ENCODE measurements at regions not wholly inside any gene's neighbourhood (a gene's known extent, or its start where the extent isn't known, plus 50 kb on each side); places are given as distances from the start of the nearest gene placed in this dataset.
"Not testable (repeated sequence)": the region's sequence is repeated elsewhere in the genome, so short reads cannot be mapped to it uniquely, and the experiment has no call there.

DNA sequence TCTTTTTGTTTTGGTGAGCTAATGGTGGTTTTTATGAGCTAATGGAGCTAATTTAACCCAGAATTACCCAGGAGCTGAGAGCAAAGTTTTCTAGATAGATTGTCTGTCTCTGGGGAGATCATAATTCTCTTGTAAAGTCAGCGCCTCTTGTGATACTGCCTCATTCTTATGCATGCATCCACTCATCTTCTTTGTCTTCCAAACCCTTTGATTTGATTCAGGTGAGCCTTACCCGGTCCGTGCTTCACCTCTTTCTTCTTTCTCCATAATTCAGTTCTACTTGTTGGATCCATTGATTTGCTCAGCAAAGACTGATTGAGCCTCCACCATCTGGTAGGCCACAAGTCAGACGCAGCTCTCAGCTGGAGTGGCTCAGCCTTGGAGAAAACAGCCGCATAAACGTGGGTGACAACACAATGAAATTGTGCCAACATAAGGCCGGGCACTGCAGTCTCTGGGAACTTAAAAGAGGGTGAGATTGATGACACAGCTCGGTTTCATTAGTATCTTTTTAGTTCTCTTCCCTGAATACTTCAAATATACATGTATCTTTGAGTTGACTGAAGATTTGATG is 158.5 kb upstream of the SH3BP4 start:
- Histone ChIP-seq H3K36me3 (ENCODE audit: control insufficient read depth in 1 of 2, insufficient read depth in 2 of 2, low read length in 2 of 2) (no peaks in the 10 kb centered on the region), H3K4me3 (ENCODE audit: low read depth in 1 of 2, low read length in 2 of 2) (no peak overlapping the region), H3K9me3 (ENCODE audit: control insufficient read depth in 1 of 2, low read length in 2 of 2) (no peaks in the 10 kb centered on the region), H3K4me1 (ENCODE audit: control insufficient read depth in 1 of 2, insufficient read depth in 2 of 2, low read length in 2 of 2) (no peaks in the 10 kb centered on the region), H3K27me3 (ENCODE audit: low read depth, low read length) (no peaks in the 10 kb centered on the region), H3K27ac (ENCODE audit: low read length) (no peak overlapping the region)

DNA sequence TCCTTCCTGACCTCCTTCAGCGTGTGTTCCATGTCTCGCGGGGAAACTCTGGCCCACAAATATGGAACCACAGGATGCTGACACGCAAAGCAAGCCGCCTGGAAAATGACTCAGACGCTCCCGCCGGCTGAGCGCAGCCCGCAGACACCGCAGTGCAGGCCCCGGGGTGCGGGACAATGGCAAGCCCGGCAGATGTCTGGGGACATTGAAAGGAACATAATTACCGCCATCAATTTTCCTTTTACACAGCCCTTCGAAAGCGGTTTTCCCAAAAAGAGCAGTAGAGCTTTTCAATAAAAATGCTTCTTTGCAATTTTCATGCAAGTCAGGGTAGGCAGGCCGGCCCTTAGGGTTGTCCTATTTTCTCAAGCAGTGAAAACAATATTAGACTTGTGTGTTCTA is 159.2 kb upstream of the SH3BP4 start:
- Histone ChIP-seq H3K27ac (ENCODE audit: low read length) (no peak overlapping the region), H3K9me3 (ENCODE audit: control insufficient read depth in 1 of 2, low read length in 2 of 2) (no peaks in the 10 kb centered on the region), H3K36me3 (ENCODE audit: control insufficient read depth in 1 of 2, insufficient read depth in 2 of 2, low read length in 2 of 2) (no peaks in the 10 kb centered on the region), H3K27me3 (ENCODE audit: low read depth, low read length) (no peaks in the 10 kb centered on the region), H3K4me1 (ENCODE audit: control insufficient read depth in 1 of 2, insufficient read depth in 2 of 2, low read length in 2 of 2) (no peaks in the 10 kb centered on the region), H3K4me3 (ENCODE audit: low read depth in 1 of 2, low read length in 2 of 2) (no peak overlapping the region)

DNA sequence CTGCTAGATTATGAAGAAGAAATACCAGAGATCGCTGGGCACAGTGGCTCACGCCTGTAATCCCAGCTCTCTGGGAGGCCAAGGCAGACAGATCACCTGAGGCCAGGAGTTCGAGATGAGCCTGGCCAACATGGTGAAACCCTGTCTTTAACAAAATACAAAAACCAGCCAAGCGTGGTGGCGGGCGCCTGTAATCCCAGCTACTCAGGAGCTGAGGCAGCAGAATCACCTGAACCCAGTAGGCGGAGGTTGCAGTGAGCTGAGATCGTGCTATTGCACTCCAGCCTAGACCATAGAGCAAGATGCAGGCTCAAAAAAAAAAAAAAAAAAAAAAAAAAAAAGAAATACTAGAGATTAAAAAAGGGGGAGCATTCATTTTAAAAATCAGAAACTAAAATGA is 159.7 kb upstream of the SH3BP4 start:
- H3K36me3 ChIP-seq (ENCODE audit: control insufficient read depth in 1 of 2, insufficient read depth in 2 of 2, low read length in 2 of 2); H3K9me3 ChIP-seq (ENCODE audit: control insufficient read depth in 1 of 2, low read length in 2 of 2); H3K4me3 ChIP-seq (ENCODE audit: low read depth in 1 of 2, low read length in 2 of 2); H3K27ac ChIP-seq (ENCODE audit: low read length); H3K27me3 ChIP-seq (ENCODE audit: low read depth, low read length); H3K4me1 ChIP-seq (ENCODE audit: control insufficient read depth in 1 of 2, insufficient read depth in 2 of 2, low read length in 2 of 2): not testable (repeated sequence)

DNA sequence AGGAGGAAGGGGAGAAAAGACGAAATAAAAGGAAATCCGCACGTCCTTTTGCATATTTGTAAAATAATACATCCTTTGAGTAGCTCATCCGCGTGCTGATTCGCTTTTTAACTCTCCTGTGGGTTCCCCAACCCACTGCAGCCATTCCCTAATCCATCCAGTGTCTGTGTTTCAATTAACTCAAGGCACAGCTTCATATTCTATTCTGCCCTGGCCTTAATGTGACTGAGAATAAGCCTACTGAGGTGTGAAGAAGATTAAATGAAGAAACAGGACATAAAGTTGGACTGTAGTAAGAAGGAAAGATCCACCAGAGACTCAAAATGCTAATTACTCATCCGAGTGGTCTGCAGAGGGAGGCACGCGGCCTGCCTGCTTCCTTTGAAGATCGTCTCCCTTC is 161.4 kb upstream of the SH3BP4 start:
- H3K27me3 ChIP-seq (ENCODE audit: low read depth, low read length), result no peaks in the 10 kb centered on the region
- H3K4me3 ChIP-seq (ENCODE audit: low read depth in 1 of 2, low read length in 2 of 2), result no peak overlapping the region
- H3K4me1 ChIP-seq (ENCODE audit: control insufficient read depth in 1 of 2, insufficient read depth in 2 of 2, low read length in 2 of 2), result no peaks in the 10 kb centered on the region
- H3K27ac ChIP-seq (ENCODE audit: low read length), result no peak overlapping the region
- peaks cover 0 to under 1% of the 10 kb centered on the region in 2 donors for H3K9me3 ChIP-seq (ENCODE audit: control insufficient read depth in 1 of 2, low read length in 2 of 2)
- H3K36me3 ChIP-seq (ENCODE audit: control insufficient read depth in 1 of 2, insufficient read depth in 2 of 2, low read length in 2 of 2), result no peaks in the 10 kb centered on the region

DNA sequence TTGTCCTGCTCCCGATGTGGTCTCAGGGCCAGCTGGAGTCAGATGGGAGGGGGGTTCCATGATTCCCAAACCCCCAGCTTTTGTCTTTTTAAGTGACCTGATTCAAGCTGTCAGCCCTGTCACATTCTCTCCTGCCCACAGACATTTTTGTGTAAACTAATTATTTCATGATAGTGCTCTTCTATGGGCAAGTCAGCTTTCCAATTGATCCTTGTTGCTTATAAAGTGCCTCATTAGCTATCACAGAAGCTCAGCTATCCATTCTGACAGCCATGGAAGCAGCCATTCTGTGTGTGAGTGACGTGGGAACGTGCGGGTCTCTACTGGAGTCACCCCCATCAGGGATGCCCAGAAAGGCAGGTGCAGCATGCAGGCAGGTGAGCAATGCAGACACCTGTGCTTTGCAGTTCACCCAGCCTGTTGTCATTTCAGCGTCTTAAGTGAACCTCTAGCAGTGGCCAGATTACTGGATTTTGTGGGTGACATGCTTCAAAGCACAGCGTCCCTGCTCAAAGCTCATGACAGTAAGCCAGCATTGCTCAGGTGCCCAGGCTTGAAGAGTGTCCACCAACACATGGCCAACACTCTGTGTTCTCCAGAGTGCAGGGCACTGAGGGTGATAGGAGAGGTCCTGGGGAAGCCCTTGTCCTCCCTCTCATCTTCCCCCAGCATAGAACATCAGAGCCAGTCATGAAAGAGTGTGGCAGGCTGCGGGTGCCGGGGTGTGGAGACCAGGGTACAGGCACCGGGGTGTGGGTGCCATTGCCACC is 162.1 kb upstream of the SH3BP4 start:
- H3K27me3 ChIP-seq (ENCODE audit: low read depth, low read length), result no peaks in the 10 kb centered on the region
- H3K4me1 ChIP-seq (ENCODE audit: control insufficient read depth in 1 of 2, insufficient read depth in 2 of 2, low read length in 2 of 2), result no peaks in the 10 kb centered on the region

DNA sequence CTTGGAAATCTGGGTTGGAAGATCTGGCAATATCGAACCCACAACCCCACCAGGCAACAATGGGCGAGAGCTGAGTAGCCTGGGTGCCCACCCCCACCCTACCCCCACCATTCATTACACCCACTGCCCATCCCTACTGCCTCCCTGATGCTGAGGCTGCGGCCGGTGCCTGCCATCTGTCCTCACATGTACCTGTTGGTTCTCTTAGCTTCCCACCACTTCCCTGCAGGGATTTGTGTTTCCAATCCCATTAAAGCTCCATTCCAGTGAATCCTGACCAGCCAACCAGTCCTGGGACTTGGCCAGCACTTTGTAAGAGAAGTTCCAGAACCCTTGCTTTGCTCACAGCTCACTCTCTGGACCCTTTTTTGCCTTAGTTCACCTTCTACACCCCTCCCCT is 163.0 kb upstream of the SH3BP4 start:
- H3K27me3 ChIP-seq (ENCODE audit: low read depth, low read length), result no peaks in the 10 kb centered on the region
- no peaks in the 10 kb centered on the region for H3K4me1 ChIP-seq (ENCODE audit: control insufficient read depth in 1 of 2, insufficient read depth in 2 of 2, low read length in 2 of 2)
- no peak overlapping the region for H3K27ac ChIP-seq (ENCODE audit: low read length)
- peaks cover 4 to 7% of the 10 kb centered on the region in 2 donors for H3K9me3 ChIP-seq (ENCODE audit: control insufficient read depth in 1 of 2, low read length in 2 of 2)
- H3K4me3 ChIP-seq (ENCODE audit: low read depth in 1 of 2, low read length in 2 of 2), result no peak overlapping the region
- no peaks in the 10 kb centered on the region for H3K36me3 ChIP-seq (ENCODE audit: control insufficient read depth in 1 of 2, insufficient read depth in 2 of 2, low read length in 2 of 2)

More for the DNA sequence above, 162.1 kb upstream of the SH3BP4 start:
- no peak overlapping the region for H3K4me3 ChIP-seq (ENCODE audit: low read depth in 1 of 2, low read length in 2 of 2)
- H3K9me3 ChIP-seq (ENCODE audit: control insufficient read depth in 1 of 2, low read length in 2 of 2), result peaks cover 0 to 2% of the 10 kb centered on the region in 2 donors
- no peak overlapping the region for H3K27ac ChIP-seq (ENCODE audit: low read length)
- H3K36me3 ChIP-seq (ENCODE audit: control insufficient read depth in 1 of 2, insufficient read depth in 2 of 2, low read length in 2 of 2), result no peaks in the 10 kb centered on the region

DNA sequence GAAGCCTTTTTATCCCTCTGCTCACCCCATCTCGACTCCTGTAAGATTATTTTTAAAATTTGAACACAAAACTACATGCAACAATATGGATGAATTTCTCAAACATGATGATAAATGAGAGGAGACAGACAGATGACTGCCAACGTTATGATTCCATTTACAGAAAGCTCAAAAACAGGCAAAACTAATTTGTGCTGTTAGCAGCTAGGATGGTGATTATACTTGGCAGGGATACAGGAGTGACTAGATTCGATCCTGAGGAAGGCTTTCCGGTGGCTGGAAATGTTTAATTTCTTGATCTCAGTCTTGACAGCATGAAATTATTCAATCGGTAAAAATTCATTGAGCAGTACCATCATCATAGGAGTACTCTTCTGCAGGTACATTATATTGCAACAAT is 163.4 kb upstream of the SH3BP4 start:
- no peaks in the 10 kb centered on the region for H3K36me3 ChIP-seq (ENCODE audit: control insufficient read depth in 1 of 2, insufficient read depth in 2 of 2, low read length in 2 of 2)
- no peaks in the 10 kb centered on the region for H3K4me1 ChIP-seq (ENCODE audit: control insufficient read depth in 1 of 2, insufficient read depth in 2 of 2, low read length in 2 of 2)
- peaks cover 9 to 12% of the 10 kb centered on the region in 2 donors for H3K9me3 ChIP-seq (ENCODE audit: control insufficient read depth in 1 of 2, low read length in 2 of 2)
- no peak overlapping the region for H3K4me3 ChIP-seq (ENCODE audit: low read depth in 1 of 2, low read length in 2 of 2)
- H3K27ac ChIP-seq (ENCODE audit: low read length), result no peak overlapping the region
- no peaks in the 10 kb centered on the region for H3K27me3 ChIP-seq (ENCODE audit: low read depth, low read length)

DNA sequence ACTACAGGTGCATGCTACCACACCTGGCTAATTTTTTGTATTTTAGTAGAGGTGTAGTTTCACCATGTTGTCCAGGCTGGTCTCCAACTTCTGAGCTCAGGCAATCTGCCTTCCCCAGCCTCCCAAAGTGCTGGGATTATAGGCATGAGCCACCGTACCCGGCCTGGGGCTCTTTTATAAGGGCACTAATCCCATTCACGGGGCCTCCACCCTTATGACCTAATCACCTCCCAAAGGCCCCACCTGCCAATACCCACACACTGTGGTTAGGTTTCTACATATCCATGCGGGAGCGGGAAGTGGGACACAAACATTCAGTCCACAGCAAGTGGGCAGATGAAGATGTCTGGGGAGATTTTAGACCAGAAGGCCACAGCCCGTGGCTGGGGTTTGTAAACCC is 164.7 kb upstream of the SH3BP4 start:
- no peaks in the 10 kb centered on the region for H3K36me3 ChIP-seq (ENCODE audit: control insufficient read depth in 1 of 2, insufficient read depth in 2 of 2, low read length in 2 of 2)
- H3K4me3 ChIP-seq (ENCODE audit: low read depth in 1 of 2, low read length in 2 of 2), result no peak overlapping the region
- peaks cover 18 to 22% of the 10 kb centered on the region in 2 donors for H3K9me3 ChIP-seq (ENCODE audit: control insufficient read depth in 1 of 2, low read length in 2 of 2)
- H3K27ac ChIP-seq (ENCODE audit: low read length), result no peak overlapping the region
- no peaks in the 10 kb centered on the region for H3K4me1 ChIP-seq (ENCODE audit: control insufficient read depth in 1 of 2, insufficient read depth in 2 of 2, low read length in 2 of 2)
- H3K27me3 ChIP-seq (ENCODE audit: low read depth, low read length), result no peaks in the 10 kb centered on the region

DNA sequence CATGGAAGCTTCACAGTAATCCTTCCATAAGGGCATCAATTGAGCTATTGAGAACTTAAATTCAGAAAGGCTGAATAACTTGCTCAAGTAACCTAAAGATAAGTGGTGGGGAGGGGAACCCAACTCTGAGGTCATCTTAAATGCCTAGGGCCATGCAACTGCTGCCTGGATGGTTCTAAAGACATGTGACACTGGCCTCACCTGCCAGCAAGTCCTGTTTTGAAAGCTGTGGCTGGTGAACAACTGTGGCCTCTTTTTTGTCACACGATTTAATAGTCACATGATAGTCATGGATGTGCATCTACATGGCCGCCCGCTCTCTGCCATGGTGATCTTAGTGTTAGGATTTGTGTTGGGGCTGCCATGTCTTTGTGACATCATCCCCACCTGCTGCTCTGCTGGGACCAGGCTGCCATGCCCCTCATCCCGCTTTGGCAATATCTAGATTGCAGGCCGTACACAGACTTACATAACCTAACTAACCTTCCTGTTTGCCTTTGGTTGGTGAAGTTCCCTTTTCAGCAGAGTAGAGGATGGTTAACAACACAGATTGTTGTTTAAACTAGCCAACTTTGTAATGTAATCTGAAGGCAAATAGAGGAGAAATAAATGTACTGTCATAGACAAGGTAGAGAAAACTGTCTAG is 177.9 kb upstream of the SH3BP4 start:
- Histone ChIP-seq H3K27me3 (ENCODE audit: low read depth, low read length) (no peaks in the 10 kb centered on the region), H3K4me3 (ENCODE audit: low read depth in 1 of 2, low read length in 2 of 2) (no peak overlapping the region), H3K27ac (ENCODE audit: low read length) (no peak overlapping the region), H3K36me3 (ENCODE audit: control insufficient read depth in 1 of 2, insufficient read depth in 2 of 2, low read length in 2 of 2) (no peaks in the 10 kb centered on the region), H3K9me3 (ENCODE audit: control insufficient read depth in 1 of 2, low read length in 2 of 2) (no peaks in the 10 kb centered on the region), H3K4me1 (ENCODE audit: control insufficient read depth in 1 of 2, insufficient read depth in 2 of 2, low read length in 2 of 2) (no peaks in the 10 kb centered on the region)

DNA sequence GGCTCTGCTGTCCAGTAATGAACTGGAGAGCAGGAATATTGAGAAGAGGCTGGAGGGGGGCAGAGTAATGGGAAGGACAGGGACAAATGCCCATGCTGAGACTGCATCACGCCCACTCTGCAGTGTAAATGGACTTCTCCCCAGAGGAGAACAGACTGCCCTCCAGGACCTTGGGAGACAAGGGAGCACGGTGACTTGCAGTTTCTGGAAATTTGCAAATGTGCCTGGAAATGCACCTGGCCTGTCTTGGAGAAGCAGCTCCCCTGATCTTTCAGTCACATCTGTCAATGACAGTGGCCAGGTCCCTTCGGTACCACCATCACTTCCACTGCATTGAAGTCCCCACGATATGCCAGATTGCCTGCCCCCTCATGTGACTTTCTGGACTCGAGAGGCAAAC is 178.7 kb upstream of the SH3BP4 start:
- Histone ChIP-seq H3K9me3 (ENCODE audit: control insufficient read depth in 1 of 2, low read length in 2 of 2) (no peaks in the 10 kb centered on the region), H3K4me1 (ENCODE audit: control insufficient read depth in 1 of 2, insufficient read depth in 2 of 2, low read length in 2 of 2) (no peaks in the 10 kb centered on the region), H3K36me3 (ENCODE audit: control insufficient read depth in 1 of 2, insufficient read depth in 2 of 2, low read length in 2 of 2) (no peaks in the 10 kb centered on the region), H3K4me3 (ENCODE audit: low read depth in 1 of 2, low read length in 2 of 2) (no peak overlapping the region), H3K27me3 (ENCODE audit: low read depth, low read length) (no peaks in the 10 kb centered on the region), H3K27ac (ENCODE audit: low read length) (no peak overlapping the region)

DNA sequence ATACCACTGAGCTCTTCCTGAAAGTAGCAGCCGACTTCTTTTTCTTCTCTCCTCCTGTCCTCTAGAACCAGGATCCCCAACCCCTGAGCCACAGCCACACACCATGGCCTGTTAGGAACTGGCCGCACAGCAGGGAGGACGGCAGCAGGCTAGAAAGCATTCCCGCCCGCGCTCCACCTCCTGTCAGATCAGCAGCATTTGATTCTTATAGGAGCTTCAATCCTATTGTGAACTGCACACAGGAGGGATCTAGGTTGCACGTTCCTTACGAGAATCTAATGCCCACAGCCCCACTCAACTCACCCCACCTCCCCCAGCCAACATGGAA is 179.1 kb upstream of the SH3BP4 start:
- Histone ChIP-seq H3K27ac (ENCODE audit: low read length) (no peak overlapping the region), H3K27me3 (ENCODE audit: low read depth, low read length) (no peaks in the 10 kb centered on the region), H3K4me1 (ENCODE audit: control insufficient read depth in 1 of 2, insufficient read depth in 2 of 2, low read length in 2 of 2) (no peaks in the 10 kb centered on the region), H3K9me3 (ENCODE audit: control insufficient read depth in 1 of 2, low read length in 2 of 2) (no peaks in the 10 kb centered on the region), H3K36me3 (ENCODE audit: control insufficient read depth in 1 of 2, insufficient read depth in 2 of 2, low read length in 2 of 2) (no peaks in the 10 kb centered on the region), H3K4me3 (ENCODE audit: low read depth in 1 of 2, low read length in 2 of 2) (no peak overlapping the region)
